B cell (primary cell): ENCODE measurements at regions not wholly inside any gene's neighbourhood (a gene's known extent, or its start where the extent isn't known, plus 50 kb on each side); places are given as distances from the start of the nearest gene placed in this dataset.

Experiments used
- ATAC-seq: fragments of 200-7000 bp; cut with Tn5 transposase; one replicate; pipeline ENCODE4 v1.10.0; 2021; ENCODE audit warnings: low read depth, mild to moderate bottlenecking, moderate number of reproducible peaks, moderate library complexity
- CTCF ChIA-PET: fragments of 350-600 bp; sonication (Branson Sonifier 250); formaldehyde crosslinking; loops from one replicate; lab custom pipeline; 2021; ENCODE audit warnings: antibody characterized with exemption, inconsistent platforms; lab: Charles Lee
- POLR2A ChIA-PET: fragments of 350-600 bp; sonication (Branson Sonifier 250); formaldehyde crosslinking; loops from one replicate; lab custom pipeline; 2021; ENCODE audit warnings: antibody characterized with exemption; lab: Charles Lee
- DNase-seq: peaks from one replicate; pipeline ENCODE4 v3.0.0; 2013
- H2AFZ ChIP-seq: 2 replicates; pipeline ENCODE4 v1.6.1; 2012; ENCODE audit warnings: mild to moderate bottlenecking, low read depth, low read length; ENCODE audit not compliant: insufficient read depth, poor library complexity, severe bottlenecking
- H3K27ac ChIP-seq, 2 donors: 1 replicate in 1 of 2; 2 replicates in 1 of 2; pipeline ENCODE4 v1.5.1; 2012 to 2013; ENCODE audit warnings: low read length in 2 of 2, mild to moderate bottlenecking in 2 of 2, moderate library complexity in 1 of 2
- H3K27me3 ChIP-seq, 4 experiments: fragments of 200-600 bp in 1 of 4; sonication (generic) in 1 of 4; replicated peaks in 1 of 4; 1 replicate in 2 of 4; 2 replicates in 2 of 4; pipeline versions ENCODE4 v1.6.1 to v1.7.0; 2013 to 2016; ENCODE audit warnings: low read length in 3 of 4, mild to moderate bottlenecking in 2 of 4, mixed read lengths in 1 of 4, moderate library complexity in 1 of 4; ENCODE audit not compliant: insufficient read depth in 4 of 4, control insufficient read depth in 3 of 4; ENCODE audit errors: control extremely low read depth in 1 of 4
- H3K36me3 ChIP-seq, 2 experiments: replicated peaks in 1 of 2; 1 replicate in 1 of 2; 2 replicates in 1 of 2; pipeline versions ENCODE4 v1.6.1 to v1.7.1; 2013; ENCODE audit warnings: low read length in 1 of 2; ENCODE audit not compliant: insufficient read depth in 2 of 2, control insufficient read depth in 1 of 2; ENCODE audit errors: control extremely low read depth in 1 of 2, extremely low read depth in 1 of 2
- H3K4me1 ChIP-seq, 2 donors: fragments of 200-600 bp in 1 of 2; sonication (generic) in 1 of 2; 1 replicate in 1 of 2; 2 replicates in 1 of 2; pipeline versions ENCODE4 v1.5.1 to v1.6.1; 2013 to 2017; ENCODE audit warnings: low read length in 2 of 2; ENCODE audit not compliant: control insufficient read depth in 2 of 2, insufficient read depth in 2 of 2
- H3K4me2 ChIP-seq: replicated peaks from 2 replicates; pipeline ENCODE3; 2012; ENCODE audit warnings: mild to moderate bottlenecking, low read depth, low read length; ENCODE audit not compliant: poor library complexity, severe bottlenecking
- H3K4me3 ChIP-seq, 5 experiments: fragments of 200-600 bp in 1 of 5; sonication (generic) in 1 of 5; 1 replicate in 3 of 5; 2 replicates in 2 of 5; pipeline versions ENCODE4 v1.5.1 to v1.7.0; 2011 to 2016; ENCODE audit warnings: low read length in 4 of 5, mild to moderate bottlenecking in 4 of 5, low read depth in 2 of 5, control low read depth in 1 of 5, moderate library complexity in 1 of 5; ENCODE audit not compliant: insufficient read depth in 1 of 5; ENCODE audit errors: control extremely low read depth in 1 of 5, extremely low read depth in 1 of 5
- H3K79me2 ChIP-seq: fragments of 200-600 bp; sonication (generic); one replicate; pipeline ENCODE4 v1.6.0; 2016; ENCODE audit warnings: low read length; ENCODE audit not compliant: control insufficient read depth, insufficient read depth
- H3K9ac ChIP-seq: fragments of 200-600 bp; sonication (generic); 2 replicates; pipeline ENCODE4 v1.6.1; 2017; ENCODE audit warnings: mild to moderate bottlenecking, low read length, moderate library complexity
- H3K9me3 ChIP-seq, 3 donors: one replicate each; pipeline versions ENCODE4 v1.6.1 to v1.7.1; 2013; ENCODE audit warnings: low read length in 2 of 3; ENCODE audit not compliant: control insufficient read depth in 2 of 3, insufficient read depth in 1 of 3; ENCODE audit errors: control extremely low read depth in 1 of 3
- H4K20me1 ChIP-seq: 2 replicates; pipeline ENCODE4 v1.6.0; 2012; ENCODE audit warnings: mild to moderate bottlenecking, low read length; ENCODE audit not compliant: insufficient read depth, control insufficient read depth, poor library complexity, severe bottlenecking
- H3K27ac Mint-ChIP-seq: one replicate; pipeline ENCODE4 v1.8.0; 2021; ENCODE audit warnings: mixed read lengths
- H3K27me3 Mint-ChIP-seq: one replicate; pipeline ENCODE4 v1.8.0; 2021; ENCODE audit warnings: mixed read lengths
- H3K4me1 Mint-ChIP-seq: one replicate; pipeline ENCODE4 v1.8.0; 2021; ENCODE audit warnings: mixed read lengths
- H3K4me3 Mint-ChIP-seq: one replicate; pipeline ENCODE4 v1.8.0; 2021; ENCODE audit warnings: mixed read lengths
- H3K9me3 Mint-ChIP-seq: one replicate; pipeline ENCODE4 v1.8.0; 2022; ENCODE audit warnings: mixed read lengths; ENCODE audit not compliant: insufficient read depth
- EZH2 ChIP-seq: IDR thresholded peaks from 2 replicates; pipeline ENCODE4 v1.6.1; 2012; ENCODE audit warnings: borderline replicate concordance, low read depth, mild to moderate bottlenecking, moderate library complexity, low read length; ENCODE audit not compliant: insufficient read depth, poor library complexity, severe bottlenecking
- WGBS: methylation state at CpG from one replicate; pipeline ENCODE4 v1.1.5; 2013; ENCODE audit warnings: missing lambda C conversion rate; ENCODE audit not compliant: insufficient coverage; 5-methylcytosine and 5-hydroxymethylcytosine counted together
- intact Hi-C: fragments of 100-400 bp; cut with micrococcal nuclease; formaldehyde crosslinking; loops from one replicate; pipeline ENCODE4 v1.10.0; 2022
- TF ChIP-seq, protein P1 (sequence below): fragments of 200-600 bp; IDR thresholded peaks from one replicate; pipeline ENCODE4 v1.8.0; 2022; ENCODE audit warnings: antibody characterized with exemption, mild to moderate bottlenecking

DNA sequence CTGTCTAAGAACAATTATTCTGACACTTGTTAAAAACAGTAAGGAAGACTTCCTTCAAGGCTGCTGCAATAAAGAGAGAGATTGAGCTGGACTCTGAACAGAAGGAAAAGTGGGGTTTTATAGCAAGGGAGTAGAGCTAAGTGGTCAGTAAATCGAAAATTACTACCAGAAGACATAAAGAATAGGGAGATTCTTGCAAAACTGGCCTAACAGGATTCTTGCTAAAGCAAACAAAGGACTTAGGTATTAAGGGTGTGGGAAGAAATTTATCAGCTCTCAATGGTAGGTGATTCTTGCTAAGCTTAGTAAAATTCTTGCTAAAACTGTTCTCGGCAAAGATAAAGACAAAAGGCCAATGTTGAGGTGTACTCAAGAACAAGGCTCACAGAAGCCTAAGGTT is 300.5 kb downstream of the SLCO4C1 start:
- WGBS: 81% methylated on average over 2 of the region's 2 CpGs
- peaks cover 2% of the 10 kb centered on the region for H3K9me3 Mint-ChIP-seq
- no peak overlapping the region for H3K4me3 ChIP-seq
- H3K4me1 ChIP-seq: no peaks in the 10 kb centered on the region
- H3K9me3 ChIP-seq: no peaks in the 10 kb centered on the region
- ChIA-PET CTCF (no interaction called here), POLR2A (no interaction called here)
- H3K27ac ChIP-seq: no peak overlapping the region
- no peaks in the 10 kb centered on the region for H3K4me1 Mint-ChIP-seq
- H3K9ac ChIP-seq: no peak overlapping the region
- DNase-seq (no peak), ATAC-seq (no peak)
- H3K27me3 Mint-ChIP-seq: no peaks in the 10 kb centered on the region
- no peaks in the 10 kb centered on the region for H3K79me2 ChIP-seq
- TF ChIP-seq, protein P1, sequence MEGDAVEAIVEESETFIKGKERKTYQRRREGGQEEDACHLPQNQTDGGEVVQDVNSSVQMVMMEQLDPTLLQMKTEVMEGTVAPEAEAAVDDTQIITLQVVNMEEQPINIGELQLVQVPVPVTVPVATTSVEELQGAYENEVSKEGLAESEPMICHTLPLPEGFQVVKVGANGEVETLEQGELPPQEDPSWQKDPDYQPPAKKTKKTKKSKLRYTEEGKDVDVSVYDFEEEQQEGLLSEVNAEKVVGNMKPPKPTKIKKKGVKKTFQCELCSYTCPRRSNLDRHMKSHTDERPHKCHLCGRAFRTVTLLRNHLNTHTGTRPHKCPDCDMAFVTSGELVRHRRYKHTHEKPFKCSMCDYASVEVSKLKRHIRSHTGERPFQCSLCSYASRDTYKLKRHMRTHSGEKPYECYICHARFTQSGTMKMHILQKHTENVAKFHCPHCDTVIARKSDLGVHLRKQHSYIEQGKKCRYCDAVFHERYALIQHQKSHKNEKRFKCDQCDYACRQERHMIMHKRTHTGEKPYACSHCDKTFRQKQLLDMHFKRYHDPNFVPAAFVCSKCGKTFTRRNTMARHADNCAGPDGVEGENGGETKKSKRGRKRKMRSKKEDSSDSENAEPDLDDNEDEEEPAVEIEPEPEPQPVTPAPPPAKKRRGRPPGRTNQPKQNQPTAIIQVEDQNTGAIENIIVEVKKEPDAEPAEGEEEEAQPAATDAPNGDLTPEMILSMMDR: no peak
- no peak for TF ChIP-seq EZH2
- intact Hi-C loops: no loop called here
- no peak overlapping the region for H3K4me2 ChIP-seq
- H3K27me3 ChIP-seq: no peaks in the 10 kb centered on the region
- H3K27ac Mint-ChIP-seq: no peak overlapping the region
- no peaks in the 10 kb centered on the region for H4K20me1 ChIP-seq
- no peak overlapping the region for H3K4me3 Mint-ChIP-seq
- H2AFZ ChIP-seq: no peak overlapping the region
- no peaks in the 10 kb centered on the region for H3K36me3 ChIP-seq

DNA sequence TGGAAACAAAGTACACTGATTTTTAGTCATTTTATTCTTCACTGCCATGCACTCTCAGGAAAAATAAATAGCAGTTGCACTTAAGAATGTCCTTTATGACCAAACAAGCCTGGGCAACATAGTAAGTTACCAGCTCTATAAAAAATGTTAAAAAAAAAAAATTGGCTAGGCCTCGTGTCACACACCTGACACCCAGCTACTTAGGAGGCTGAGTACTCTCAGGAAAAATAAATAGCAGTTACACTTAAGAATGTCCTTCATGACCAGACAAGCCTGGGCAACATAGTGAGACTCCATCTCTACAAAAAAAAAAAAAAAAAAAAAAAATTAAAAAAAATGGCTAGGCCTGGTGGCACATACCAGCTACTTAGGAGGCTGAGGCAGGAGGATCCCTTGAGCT is 304.6 kb downstream of the SLCO4C1 start:
- no peak overlapping the region for H3K4me2 ChIP-seq
- intact Hi-C loops: no loop called here
- H3K4me1 ChIP-seq: no peaks in the 10 kb centered on the region
- no peak overlapping the region for H3K27ac ChIP-seq
- Mint-ChIP-seq H3K9me3 (no peaks in the 10 kb centered on the region), H3K27me3 (no peaks in the 10 kb centered on the region), H3K4me1 (no peaks in the 10 kb centered on the region), H3K4me3 (no peak overlapping the region), H3K27ac (no peak overlapping the region)
- no peaks in the 10 kb centered on the region for H3K9me3 ChIP-seq
- H3K27me3 ChIP-seq: no peaks in the 10 kb centered on the region
- H3K4me3 ChIP-seq: no peak overlapping the region
- ChIA-PET CTCF (no interaction called here), POLR2A (no interaction called here)
- no peak for ATAC-seq
- H3K9ac ChIP-seq: no peak overlapping the region
- no peaks in the 10 kb centered on the region for H4K20me1 ChIP-seq
- WGBS: no CpG with 5 or more reads among the region's 1 CpG
- H3K36me3 ChIP-seq: no peaks in the 10 kb centered on the region
- TF ChIP-seq EZH2: no peak
- TF ChIP-seq, protein P1: no peak
- no peak for DNase-seq
- no peaks in the 10 kb centered on the region for H3K79me2 ChIP-seq
- no peak overlapping the region for H2AFZ ChIP-seq
